Testis (tissue), 2 donors: ENCODE measurements at regions not wholly inside any gene's neighbourhood (a gene's known extent, or its start where the extent isn't known, plus 50 kb on each side); places are given as distances from the start of the nearest gene placed in this dataset.

ENCODE experiments used
- DNase-seq: peaks from one replicate; pipeline ENCODE4 v3.0.0-alpha.2; 2019
- H3K27ac ChIP-seq, 2 donors: fragments of 200-600 bp; sonication (generic); one replicate each; pipeline ENCODE4 v1.5.1; 2019
- H3K27me3 ChIP-seq: fragments of 200-600 bp; sonication (generic); one replicate; pipeline ENCODE4 v1.5.1; 2019
- H3K36me3 ChIP-seq: fragments of 200-600 bp; sonication (generic); one replicate; pipeline ENCODE4 v1.5.1; 2017; ENCODE audit warnings: low read depth; ENCODE audit errors: missing control alignments
- H3K4me1 ChIP-seq: fragments of 200-600 bp; sonication (generic); one replicate; pipeline ENCODE4 v1.5.1; 2019
- H3K4me3 ChIP-seq, 2 donors: fragments of 200-600 bp; sonication (generic); one replicate each; pipeline ENCODE4 v1.5.1; 2017 to 2019
- H3K9me3 ChIP-seq: fragments of 200-600 bp; sonication (generic); one replicate; pipeline ENCODE4 v1.5.1; 2017
- POLR2A ChIP-seq: fragments of 450-650 bp; IDR thresholded peaks from one replicate; pipeline ENCODE4 v1.6.1; 2017; ENCODE audit warnings: antibody characterized with exemption, mild to moderate bottlenecking, moderate library complexity
- WGBS, 2 donors: methylation state at CpG; one replicate each; pipeline ENCODE4 v1.1.5; 2018; 5-methylcytosine and 5-hydroxymethylcytosine counted together
- intact Hi-C: fragments of 100-400 bp; cut with DNase I; formaldehyde crosslinking; loops from one replicate; pipeline ENCODE4 v1.15.1; 2023; ENCODE audit warnings: low total_unique reads
- TF ChIP-seq, protein P1 (sequence below), 3 experiments: fragments of 450-650 bp in 2 of 3; fragments of 200-600 bp in 1 of 3; sonication (generic) in 1 of 3; IDR thresholded peaks; one replicate each; pipeline ENCODE4 v1.5.1; 2016 to 2019; ENCODE audit warnings: antibody characterized with exemption in 3 of 3, mild to moderate bottlenecking in 2 of 3, moderate library complexity in 1 of 3

GRCh38 chr20:62558779-62559178 is 83.0 kb upstream of the GATA5 start:
- Histone ChIP-seq H3K9me3 (no peaks in the 10 kb centered on the region), H3K27me3 (no peaks in the 10 kb centered on the region), H3K4me3 (no peak overlapping the region), H3K27ac (no peak overlapping the region), H3K36me3 (no peaks in the 10 kb centered on the region), H3K4me1 (no peaks in the 10 kb centered on the region)
- intact Hi-C loops: no loop called here
- no peak for DNase-seq
- 91 to 92% methylated on average over 8 to 17 of the region's 17 CpGs for WGBS, 2 donors
- TF ChIP-seq, protein P1, sequence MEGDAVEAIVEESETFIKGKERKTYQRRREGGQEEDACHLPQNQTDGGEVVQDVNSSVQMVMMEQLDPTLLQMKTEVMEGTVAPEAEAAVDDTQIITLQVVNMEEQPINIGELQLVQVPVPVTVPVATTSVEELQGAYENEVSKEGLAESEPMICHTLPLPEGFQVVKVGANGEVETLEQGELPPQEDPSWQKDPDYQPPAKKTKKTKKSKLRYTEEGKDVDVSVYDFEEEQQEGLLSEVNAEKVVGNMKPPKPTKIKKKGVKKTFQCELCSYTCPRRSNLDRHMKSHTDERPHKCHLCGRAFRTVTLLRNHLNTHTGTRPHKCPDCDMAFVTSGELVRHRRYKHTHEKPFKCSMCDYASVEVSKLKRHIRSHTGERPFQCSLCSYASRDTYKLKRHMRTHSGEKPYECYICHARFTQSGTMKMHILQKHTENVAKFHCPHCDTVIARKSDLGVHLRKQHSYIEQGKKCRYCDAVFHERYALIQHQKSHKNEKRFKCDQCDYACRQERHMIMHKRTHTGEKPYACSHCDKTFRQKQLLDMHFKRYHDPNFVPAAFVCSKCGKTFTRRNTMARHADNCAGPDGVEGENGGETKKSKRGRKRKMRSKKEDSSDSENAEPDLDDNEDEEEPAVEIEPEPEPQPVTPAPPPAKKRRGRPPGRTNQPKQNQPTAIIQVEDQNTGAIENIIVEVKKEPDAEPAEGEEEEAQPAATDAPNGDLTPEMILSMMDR (IDR thresholded peaks at IDR 0.05): no peak
- no peak for TF ChIP-seq POLR2A

DNA sequence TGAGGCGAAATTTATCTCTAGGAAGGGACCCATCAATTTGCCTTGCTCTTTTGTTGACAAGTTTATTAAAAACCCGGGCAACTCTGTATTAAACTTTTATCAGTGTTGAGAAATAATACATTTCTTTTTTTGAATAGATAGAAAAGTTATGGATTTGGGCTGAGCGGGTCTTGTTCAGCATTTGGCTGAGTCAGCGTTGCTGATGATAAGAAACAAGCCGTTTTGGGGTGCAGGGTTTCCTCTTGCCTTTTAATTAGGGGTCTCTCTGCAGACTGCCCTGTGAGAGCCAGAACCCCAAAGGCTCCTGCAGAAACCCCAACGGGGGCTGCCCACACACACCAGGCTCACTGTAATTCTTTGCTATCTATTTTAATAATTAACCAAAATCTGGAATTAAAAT is 82.1 kb upstream of the SLCO4A1 start:
- WGBS, 2 donors: 67 to 68% methylated on average over 6 of the region's 6 CpGs
- intact Hi-C loops: no loop called here

DNA sequence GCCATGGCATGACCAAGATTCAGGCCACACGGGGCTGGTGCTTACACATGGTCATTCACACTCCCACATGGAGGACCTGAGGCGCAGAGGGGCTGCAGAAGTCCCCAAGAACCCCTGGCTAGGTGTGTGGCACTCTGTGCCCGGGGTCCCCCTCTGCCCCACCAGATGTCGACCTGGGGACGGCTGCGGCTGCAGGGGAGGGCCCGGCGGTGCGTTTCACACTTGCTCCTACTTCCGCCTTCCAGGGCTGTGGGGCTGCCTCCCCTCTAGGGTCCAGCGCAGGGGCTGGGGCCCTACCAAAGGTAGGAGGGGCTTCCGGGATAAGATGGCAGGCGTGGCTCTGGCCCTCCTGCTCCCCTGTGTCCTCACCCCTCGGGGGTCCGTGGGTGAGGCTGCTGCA is 81.1 kb upstream of the SLCO4A1 start:
- DNase-seq: no peak
- no peak overlapping the region for H3K4me3 ChIP-seq
- no peaks in the 10 kb centered on the region for H3K36me3 ChIP-seq
- whole genome bisulfite sequencing, 2 donors: 58 to 72% methylated on average over 9 to 15 of the region's 15 CpGs
- no peaks in the 10 kb centered on the region for H3K4me1 ChIP-seq
- H3K27ac ChIP-seq: no peak overlapping the region
- no peaks in the 10 kb centered on the region for H3K27me3 ChIP-seq
- intact Hi-C loops: no loop called here
- H3K9me3 ChIP-seq: no peaks in the 10 kb centered on the region
- TF ChIP-seq, protein P1 (IDR thresholded peaks at IDR 0.05): no peak
- no peak for TF ChIP-seq POLR2A

More for the DNA sequence above, 82.1 kb upstream of the SLCO4A1 start:
- TF ChIP-seq POLR2A: no peak
- DNase-seq: no peak
- H3K27me3 ChIP-seq: no peaks in the 10 kb centered on the region
- H3K9me3 ChIP-seq: no peaks in the 10 kb centered on the region
- no peak overlapping the region for H3K4me3 ChIP-seq
- no peaks in the 10 kb centered on the region for H3K4me1 ChIP-seq
- H3K27ac ChIP-seq: no peak overlapping the region
- H3K36me3 ChIP-seq: no peaks in the 10 kb centered on the region

GRCh38 chr20:62561948-62562347 is 80.4 kb upstream of the SLCO4A1 start:
- H3K9me3 ChIP-seq: no peaks in the 10 kb centered on the region
- 64 to 68% methylated on average over 13 to 16 of the region's 16 CpGs for WGBS, 2 donors
- no peak overlapping the region for H3K4me3 ChIP-seq
- intact Hi-C loops: no loop called here
- no peaks in the 10 kb centered on the region for H3K36me3 ChIP-seq
- DNase-seq: no peak
- no peaks in the 10 kb centered on the region for H3K27me3 ChIP-seq
- TF ChIP-seq, protein P1 (IDR thresholded peaks at IDR 0.05): no peak
- TF ChIP-seq POLR2A: no peak
- no peaks in the 10 kb centered on the region for H3K4me1 ChIP-seq
- no peak overlapping the region for H3K27ac ChIP-seq

GRCh38 chr20:62562831-62563230 is 79.5 kb upstream of the SLCO4A1 start:
- no peaks in the 10 kb centered on the region for H3K36me3 ChIP-seq
- no peaks in the 10 kb centered on the region for H3K4me1 ChIP-seq
- no peak for DNase-seq
- H3K9me3 ChIP-seq: no peaks in the 10 kb centered on the region
- H3K27ac ChIP-seq: no peak overlapping the region
- H3K4me3 ChIP-seq: no peak overlapping the region
- TF ChIP-seq, protein P1 (IDR thresholded peaks at IDR 0.05): no peak
- TF ChIP-seq POLR2A: no peak
- 72 to 84% methylated on average over 12 to 18 of the region's 18 CpGs for WGBS, 2 donors
- intact Hi-C loops: no loop called here
- H3K27me3 ChIP-seq: no peaks in the 10 kb centered on the region
